ENCODE measurements at regions not wholly inside any gene's neighbourhood (a gene's known extent, or its start where the extent isn't known, plus 50 kb on each side); places are given as distances from the start of the nearest gene placed in this dataset.

DNA sequence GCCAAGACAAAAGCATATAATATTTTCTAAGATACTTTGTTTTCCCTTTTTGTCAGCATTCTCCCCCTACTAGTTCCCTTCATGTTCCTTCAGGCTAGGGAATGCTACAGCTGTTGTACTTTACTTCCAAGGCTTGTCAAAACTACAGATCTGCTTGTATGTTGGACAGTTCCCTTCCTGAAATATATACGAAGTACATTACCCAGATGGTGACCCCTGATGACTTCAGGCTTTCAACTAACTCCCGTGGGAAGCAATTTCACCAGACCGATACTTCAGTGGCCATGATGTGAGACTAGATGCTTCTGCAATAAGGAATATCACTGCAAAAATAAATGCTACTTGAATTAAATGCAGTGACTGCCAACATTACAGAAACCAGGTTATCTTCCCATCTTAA, 332.8 kb downstream of the SH2D1A start:
- POLR2A ChIA-PET: no interaction called here

GRCh38 chrX:124680287-124680686, 333.9 kb downstream of the SH2D1A start:
- CTCF ChIA-PET: no interaction called here

More for the DNA sequence above, 332.8 kb downstream of the SH2D1A start:
- Histone ChIP-seq H3K79me2 (ENCODE audit: insufficient read depth, low read length) (no peaks in the 10 kb centered on the region), H3K27ac (ENCODE audit: low read depth, low read length) (no peak overlapping the region), H3K9me2 (ENCODE audit: insufficient read depth) (no peaks in the 10 kb centered on the region), H3K9me3 (ENCODE audit: control insufficient read depth in 1 of 2, insufficient read depth in 1 of 2, low read depth in 1 of 2, low read length in 2 of 2) (no peaks in the 10 kb centered on the region), H3K27me3 (ENCODE audit: insufficient read depth, low read length) (no peaks in the 10 kb centered on the region), H3K4me1 (ENCODE audit: control insufficient read depth in 1 of 2, insufficient read depth in 2 of 2, low read length in 2 of 2) (no peaks in the 10 kb centered on the region), H3K36me3 (ENCODE audit: control insufficient read depth in 1 of 2, insufficient read depth in 2 of 2, low read length in 2 of 2) (no peaks in the 10 kb centered on the region), H3K9ac (ENCODE audit: low read length) (no peak overlapping the region), H3K4me2 (ENCODE audit: low read length) (no peak overlapping the region), H3K4me3 (replicated peaks in 1 of 2; ENCODE audit: low read depth in 1 of 2, low read length in 2 of 2) (no peak overlapping the region), H2AFZ (ENCODE audit: low read depth, low read length, poor library complexity, severe bottlenecking) (no peak overlapping the region), H4K20me1 (ENCODE audit: insufficient read depth) (no peaks in the 10 kb centered on the region)
- TF ChIP-seq, protein P1, sequence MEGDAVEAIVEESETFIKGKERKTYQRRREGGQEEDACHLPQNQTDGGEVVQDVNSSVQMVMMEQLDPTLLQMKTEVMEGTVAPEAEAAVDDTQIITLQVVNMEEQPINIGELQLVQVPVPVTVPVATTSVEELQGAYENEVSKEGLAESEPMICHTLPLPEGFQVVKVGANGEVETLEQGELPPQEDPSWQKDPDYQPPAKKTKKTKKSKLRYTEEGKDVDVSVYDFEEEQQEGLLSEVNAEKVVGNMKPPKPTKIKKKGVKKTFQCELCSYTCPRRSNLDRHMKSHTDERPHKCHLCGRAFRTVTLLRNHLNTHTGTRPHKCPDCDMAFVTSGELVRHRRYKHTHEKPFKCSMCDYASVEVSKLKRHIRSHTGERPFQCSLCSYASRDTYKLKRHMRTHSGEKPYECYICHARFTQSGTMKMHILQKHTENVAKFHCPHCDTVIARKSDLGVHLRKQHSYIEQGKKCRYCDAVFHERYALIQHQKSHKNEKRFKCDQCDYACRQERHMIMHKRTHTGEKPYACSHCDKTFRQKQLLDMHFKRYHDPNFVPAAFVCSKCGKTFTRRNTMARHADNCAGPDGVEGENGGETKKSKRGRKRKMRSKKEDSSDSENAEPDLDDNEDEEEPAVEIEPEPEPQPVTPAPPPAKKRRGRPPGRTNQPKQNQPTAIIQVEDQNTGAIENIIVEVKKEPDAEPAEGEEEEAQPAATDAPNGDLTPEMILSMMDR (IDR thresholded peaks at IDR 0.05 in 2 of 3, conservative IDR thresholded peaks at IDR 0.05 in 1 of 3; ENCODE audit: borderline replicate concordance in 1 of 3, insufficient read depth in 1 of 3, low read depth in 2 of 3, low read length in 2 of 3): no peak
- no peak for TF ChIP-seq ZFX (IDR thresholded peaks at IDR 0.05)
- ChIA-PET CTCF (no interaction called here), RAD21 (ENCODE audit: low non-redundant PET in 1 of 2, low total read pairs in 2 of 2, uncharacterized antibody in 2 of 2, unreplicated experiment in 2 of 2) (no interaction called here)
- intact Hi-C loops (cut with micrococcal nuclease): no loop called here
- DNase-seq (ENCODE audit: low read depth, low spot score) (no peak), ATAC-seq (no peak)
- BruUV-seq (replicated peaks): no TSS peak

More at GRCh38 chrX:124680287-124680686, 333.9 kb downstream of the SH2D1A start:
- no peaks in the 10 kb centered on the region for H3K79me2 ChIP-seq (ENCODE audit: insufficient read depth, low read length)
- no peaks in the 10 kb centered on the region for H3K9me2 ChIP-seq (ENCODE audit: insufficient read depth)
- no peak overlapping the region for H3K4me3 ChIP-seq (replicated peaks in 1 of 2; ENCODE audit: low read depth in 1 of 2, low read length in 2 of 2)
- DNase-seq (ENCODE audit: low read depth, low spot score): no peak
- H3K9me3 ChIP-seq (ENCODE audit: control insufficient read depth in 1 of 2, insufficient read depth in 1 of 2, low read depth in 1 of 2, low read length in 2 of 2): no peaks in the 10 kb centered on the region
- H3K9ac ChIP-seq (ENCODE audit: low read length): no peak overlapping the region
- RAD21 ChIA-PET (ENCODE audit: low non-redundant PET in 1 of 2, low total read pairs in 2 of 2, uncharacterized antibody in 2 of 2, unreplicated experiment in 2 of 2): no interaction called here
- no peak overlapping the region for H3K4me2 ChIP-seq (ENCODE audit: low read length)
- H3K4me1 ChIP-seq (ENCODE audit: control insufficient read depth in 1 of 2, insufficient read depth in 2 of 2, low read length in 2 of 2): no peaks in the 10 kb centered on the region
- H4K20me1 ChIP-seq (ENCODE audit: insufficient read depth): no peaks in the 10 kb centered on the region
- H3K36me3 ChIP-seq (ENCODE audit: control insufficient read depth in 1 of 2, insufficient read depth in 2 of 2, low read length in 2 of 2): no peaks in the 10 kb centered on the region
- no peak for TF ChIP-seq EZH2 (IDR thresholded peaks at IDR 0.05)
- TF ChIP-seq ZBTB33 (IDR thresholded peaks at IDR 0.05; ENCODE audit: extremely low read depth, insufficient replicate concordance, low read length): no peak
- no peak for TF ChIP-seq CBX3 (IDR thresholded peaks at IDR 0.05; ENCODE audit: low read depth)
- no peak for TF ChIP-seq POLR2AphosphoS5 (IDR thresholded peaks at IDR 0.05; ENCODE audit: low read depth, low read length)
- TF ChIP-seq SIN3A (IDR thresholded peaks at IDR 0.05; ENCODE audit: low read depth): no peak
- TF ChIP-seq SRF (IDR thresholded peaks at IDR 0.05; ENCODE audit: low read depth): no peak
- H3K27ac ChIP-seq (ENCODE audit: low read depth, low read length): no peak overlapping the region
- no peak for ATAC-seq
- H3K27me3 ChIP-seq (ENCODE audit: insufficient read depth, low read length): no peaks in the 10 kb centered on the region
- BruUV-seq (replicated peaks): no TSS peak
- no peak overlapping the region for H2AFZ ChIP-seq (ENCODE audit: low read depth, low read length, poor library complexity, severe bottlenecking)
- intact Hi-C loops (cut with micrococcal nuclease): no loop called here
- POLR2A ChIA-PET: no interaction called here

Measured in HCT116 (cell line).